GM12865 (cell line): ENCODE measurements at regions not wholly inside any gene's neighbourhood (a gene's known extent, or its start where the extent isn't known, plus 50 kb on each side); places are given as distances from the start of the nearest gene placed in this dataset.

Experiments used
- DNase-seq: peaks from one replicate; pipeline ENCODE4 v3.0.0; 2010; ENCODE audit warnings: low read depth
- H3K4me3 ChIP-seq: 2 replicates; pipeline ENCODE4 v1.5.1; 2011; ENCODE audit warnings: mild to moderate bottlenecking, low read depth, low read length, control low read depth
- TF ChIP-seq, protein P1 (sequence below): IDR thresholded peaks from 2 replicates; pipeline ENCODE4 v1.5.1; 2011; ENCODE audit warnings: low read length, control low read depth, low read depth, inconsistent platforms; ENCODE audit not compliant: insufficient read depth; ENCODE audit errors: missing control alignments

DNA sequence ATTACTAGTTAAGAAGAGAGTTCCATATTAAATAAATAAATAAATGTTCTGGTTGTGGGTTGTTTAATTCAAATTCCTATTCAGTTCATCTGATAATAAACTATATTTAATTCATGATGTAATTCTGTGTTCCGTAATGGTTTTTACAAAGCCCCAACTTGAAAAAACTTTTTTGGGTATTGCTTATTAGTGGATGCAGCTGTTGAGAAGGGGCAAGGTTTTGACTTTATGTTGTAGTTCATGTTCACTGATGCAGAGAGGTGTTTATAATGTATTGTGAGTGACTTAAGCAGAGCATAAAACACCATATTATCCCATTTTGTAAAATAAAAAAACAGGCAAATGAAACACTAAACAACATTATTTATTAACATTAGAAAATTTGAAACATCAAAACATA, 107.3 kb upstream of the TNFSF11 start:
- TF ChIP-seq, protein P1, sequence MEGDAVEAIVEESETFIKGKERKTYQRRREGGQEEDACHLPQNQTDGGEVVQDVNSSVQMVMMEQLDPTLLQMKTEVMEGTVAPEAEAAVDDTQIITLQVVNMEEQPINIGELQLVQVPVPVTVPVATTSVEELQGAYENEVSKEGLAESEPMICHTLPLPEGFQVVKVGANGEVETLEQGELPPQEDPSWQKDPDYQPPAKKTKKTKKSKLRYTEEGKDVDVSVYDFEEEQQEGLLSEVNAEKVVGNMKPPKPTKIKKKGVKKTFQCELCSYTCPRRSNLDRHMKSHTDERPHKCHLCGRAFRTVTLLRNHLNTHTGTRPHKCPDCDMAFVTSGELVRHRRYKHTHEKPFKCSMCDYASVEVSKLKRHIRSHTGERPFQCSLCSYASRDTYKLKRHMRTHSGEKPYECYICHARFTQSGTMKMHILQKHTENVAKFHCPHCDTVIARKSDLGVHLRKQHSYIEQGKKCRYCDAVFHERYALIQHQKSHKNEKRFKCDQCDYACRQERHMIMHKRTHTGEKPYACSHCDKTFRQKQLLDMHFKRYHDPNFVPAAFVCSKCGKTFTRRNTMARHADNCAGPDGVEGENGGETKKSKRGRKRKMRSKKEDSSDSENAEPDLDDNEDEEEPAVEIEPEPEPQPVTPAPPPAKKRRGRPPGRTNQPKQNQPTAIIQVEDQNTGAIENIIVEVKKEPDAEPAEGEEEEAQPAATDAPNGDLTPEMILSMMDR = no peak
- H3K4me3 ChIP-seq = no peak overlapping the region
- no peak for DNase-seq

DNA sequence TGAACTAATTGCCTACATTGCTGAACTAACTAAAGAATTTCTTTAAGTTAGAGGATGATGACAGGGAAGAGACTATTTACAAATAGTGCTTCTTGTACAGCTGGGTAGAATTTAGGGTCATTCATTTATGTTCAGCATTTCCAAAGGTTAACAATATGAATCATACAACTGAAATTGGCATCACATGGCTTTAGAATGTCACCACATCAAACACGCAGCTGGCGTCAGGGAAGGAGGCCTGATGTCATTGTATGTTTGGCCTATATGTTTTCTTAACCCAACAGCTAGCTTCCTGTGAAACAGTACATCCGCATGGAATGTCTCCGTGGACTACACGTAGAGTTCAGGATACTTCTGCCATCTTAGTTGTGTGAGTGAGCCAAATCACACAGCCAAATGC, 99.0 kb upstream of the TNFSF11 start:
- TF ChIP-seq, protein P1 = no peak
- no peak for DNase-seq
- H3K4me3 ChIP-seq = no peak overlapping the region

DNA sequence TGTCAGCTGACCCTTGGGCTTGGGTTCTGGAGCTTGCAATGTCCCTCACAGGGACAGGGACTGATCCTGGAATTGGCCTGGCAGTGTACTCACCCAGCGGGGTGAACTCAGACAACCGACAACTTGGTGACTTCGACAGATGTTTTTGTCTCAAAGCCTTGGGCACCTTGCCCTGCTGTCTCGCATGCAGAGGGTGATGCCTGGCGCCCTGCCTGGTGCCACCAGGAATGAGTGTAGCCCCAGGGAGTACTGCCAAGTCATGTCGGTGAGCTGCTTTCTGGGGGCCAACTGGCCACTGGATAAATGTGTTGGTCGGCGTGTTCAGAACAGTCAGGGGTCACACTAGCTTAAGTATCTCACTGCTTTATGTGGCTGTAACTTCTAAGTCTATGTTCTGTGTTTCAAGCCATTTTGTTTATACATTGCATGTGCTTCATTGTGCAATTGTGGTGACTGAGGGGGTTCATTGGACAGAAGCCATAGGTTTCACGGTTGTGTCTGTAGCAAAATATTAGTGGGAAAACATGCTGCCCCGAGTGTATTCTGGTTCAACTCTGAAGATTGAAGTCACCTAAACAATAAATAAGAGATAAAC, 96.3 kb upstream of the TNFSF11 start:
- TF ChIP-seq, protein P1 = no peak
- H3K4me3 ChIP-seq = no peak overlapping the region
- no peak for DNase-seq

DNA sequence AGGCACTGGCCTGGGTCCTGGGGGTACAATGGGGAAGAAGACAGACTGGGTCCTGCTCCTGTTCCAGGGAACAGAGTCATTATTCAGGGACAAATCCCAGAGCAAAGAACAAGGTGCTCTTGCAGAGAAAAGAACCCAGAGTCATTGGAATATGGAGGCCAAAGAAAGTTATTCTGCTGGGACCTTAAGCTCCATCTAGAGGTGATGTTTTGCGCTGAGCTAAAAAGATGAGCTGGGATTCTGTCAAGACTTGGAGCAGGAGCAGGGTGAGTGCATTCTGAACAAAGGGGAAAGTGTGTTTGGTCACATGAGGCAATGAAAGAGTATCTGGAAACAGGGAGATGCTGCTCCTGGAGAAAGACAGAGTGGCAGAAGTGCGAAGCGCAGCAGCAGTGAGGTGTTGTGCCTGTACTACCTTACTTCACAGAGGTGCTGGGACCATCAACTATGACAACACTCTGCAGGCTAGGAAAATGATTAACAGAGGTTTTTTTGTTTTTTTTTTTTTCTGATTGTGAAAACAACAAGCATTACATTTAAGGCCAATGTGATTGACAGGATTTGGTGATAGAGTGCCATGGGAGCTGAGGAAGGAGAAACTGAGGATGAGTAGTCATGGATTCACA, 95.3 kb upstream of the TNFSF11 start:
- DNase-seq = peak; percentile 67
- TF ChIP-seq, protein P1 = peak; percentile 42
- H3K4me3 ChIP-seq = no peak overlapping the region

DNA sequence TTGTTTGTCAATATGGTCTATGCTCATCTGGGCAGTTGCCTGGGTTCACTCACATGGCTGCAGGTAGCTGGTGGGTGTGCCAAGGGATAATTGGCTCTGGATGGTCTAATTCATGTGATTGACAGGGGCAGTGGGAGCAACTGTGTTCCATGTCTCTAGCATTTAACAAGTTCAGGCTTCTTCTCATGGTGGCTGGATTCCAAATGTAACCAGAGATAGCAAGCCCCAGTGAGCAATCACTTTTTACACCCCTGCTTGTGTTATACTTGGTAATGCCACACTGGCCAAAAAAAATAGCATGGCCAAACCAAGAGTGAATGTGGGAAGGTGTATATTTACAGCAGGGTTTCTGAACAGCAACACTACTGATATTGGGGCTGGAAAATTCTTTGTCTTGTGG, 89.6 kb upstream of the TNFSF11 start:
- no peak overlapping the region for H3K4me3 ChIP-seq
- TF ChIP-seq, protein P1 = no peak
- no peak for DNase-seq

DNA sequence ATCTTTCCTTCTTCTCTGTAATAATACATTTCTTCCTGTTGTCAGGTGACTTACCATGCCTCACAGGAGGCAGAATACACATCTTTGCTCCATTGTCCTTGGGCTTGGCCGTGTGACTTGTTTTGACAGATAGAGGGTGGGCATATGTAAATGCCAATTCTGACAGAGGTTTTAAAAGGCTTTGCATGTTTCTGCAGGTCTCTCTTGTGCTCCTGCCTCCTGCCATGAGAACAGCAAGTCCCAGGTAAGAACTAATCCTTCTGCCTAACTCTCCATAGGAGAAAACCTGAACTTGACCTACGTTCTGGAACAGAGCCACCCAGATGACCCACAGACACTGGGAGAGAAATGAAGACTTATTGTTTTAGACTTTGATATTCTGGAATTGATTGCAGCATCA, 88.7 kb upstream of the TNFSF11 start:
- no peak overlapping the region for H3K4me3 ChIP-seq
- DNase-seq = no peak
- TF ChIP-seq, protein P1 = no peak

DNA sequence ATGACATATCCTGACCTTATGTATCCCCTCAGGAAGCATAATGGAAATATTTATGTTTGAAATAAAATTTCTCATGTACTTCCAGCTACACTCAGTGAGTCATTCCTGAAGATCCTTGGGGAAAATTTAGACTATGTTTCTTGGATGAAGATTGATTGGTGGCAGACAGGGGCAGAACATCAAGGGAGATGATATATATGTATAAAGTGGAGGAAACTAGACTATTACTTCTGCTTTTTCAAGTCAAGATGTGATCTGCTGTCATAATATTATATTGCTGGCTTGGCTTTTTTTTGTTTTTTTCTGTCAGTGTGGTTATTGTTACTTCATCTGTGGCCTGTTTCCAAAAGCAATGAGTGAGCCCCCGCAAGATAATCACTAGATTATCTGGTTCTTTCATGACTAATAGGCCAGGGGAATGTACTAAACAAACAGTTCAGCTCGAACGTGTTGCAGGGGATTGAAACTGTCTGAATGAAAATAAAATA, 87.2 kb upstream of the TNFSF11 start:
- TF ChIP-seq, protein P1 = no peak
- no peak for DNase-seq
- no peak overlapping the region for H3K4me3 ChIP-seq
